Renal cortical epithelial cell (primary cell): ENCODE measurements at regions not wholly inside any gene's neighbourhood (a gene's known extent, or its start where the extent isn't known, plus 50 kb on each side); places are given as distances from the start of the nearest gene placed in this dataset.

Experiments used
- DNase-seq: peaks from one replicate; pipeline ENCODE4 v3.0.0-alpha.2; 2011; ENCODE audit warnings: low read depth

DNA sequence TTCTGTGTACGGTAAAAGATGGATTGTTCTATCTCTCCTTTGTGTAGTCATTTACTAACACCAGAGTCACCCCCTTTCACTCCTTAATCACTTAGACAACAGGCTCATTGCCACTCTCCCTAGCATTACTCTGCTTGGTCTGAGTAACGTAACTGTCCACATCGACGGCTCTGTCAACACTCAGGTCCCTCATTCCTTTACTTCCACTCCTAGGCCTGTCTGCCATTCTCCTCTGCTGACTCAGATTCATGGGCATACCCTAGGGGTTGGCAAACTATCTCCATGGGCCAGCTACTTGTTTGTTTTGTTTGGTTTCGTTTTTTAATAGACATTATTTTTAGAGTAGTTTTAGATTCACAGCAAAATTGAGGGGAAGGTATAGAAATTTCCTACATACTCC lies 243.9 kb downstream of the NR4A2 start:
- no peak for DNase-seq

DNA sequence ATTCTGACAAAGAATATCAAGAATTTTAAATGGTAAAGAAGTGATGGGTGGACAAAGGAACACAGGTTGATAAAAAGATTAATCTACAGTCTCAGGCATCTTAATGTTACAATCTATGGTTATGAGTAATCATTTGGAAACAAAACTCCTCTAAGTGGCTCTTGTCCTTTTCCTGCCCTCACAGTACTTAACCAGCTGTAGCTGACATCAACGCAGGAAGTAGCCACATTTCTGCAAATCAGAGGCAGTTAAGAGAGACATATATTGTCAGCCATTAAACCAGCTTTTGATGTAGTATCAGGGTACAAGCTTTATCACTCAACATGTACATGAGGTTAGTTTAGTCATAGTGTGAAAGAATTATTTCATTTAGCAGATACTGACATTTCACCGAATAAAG lies 244.6 kb downstream of the NR4A2 start:
- DNase-seq: peak; percentile 13

DNA sequence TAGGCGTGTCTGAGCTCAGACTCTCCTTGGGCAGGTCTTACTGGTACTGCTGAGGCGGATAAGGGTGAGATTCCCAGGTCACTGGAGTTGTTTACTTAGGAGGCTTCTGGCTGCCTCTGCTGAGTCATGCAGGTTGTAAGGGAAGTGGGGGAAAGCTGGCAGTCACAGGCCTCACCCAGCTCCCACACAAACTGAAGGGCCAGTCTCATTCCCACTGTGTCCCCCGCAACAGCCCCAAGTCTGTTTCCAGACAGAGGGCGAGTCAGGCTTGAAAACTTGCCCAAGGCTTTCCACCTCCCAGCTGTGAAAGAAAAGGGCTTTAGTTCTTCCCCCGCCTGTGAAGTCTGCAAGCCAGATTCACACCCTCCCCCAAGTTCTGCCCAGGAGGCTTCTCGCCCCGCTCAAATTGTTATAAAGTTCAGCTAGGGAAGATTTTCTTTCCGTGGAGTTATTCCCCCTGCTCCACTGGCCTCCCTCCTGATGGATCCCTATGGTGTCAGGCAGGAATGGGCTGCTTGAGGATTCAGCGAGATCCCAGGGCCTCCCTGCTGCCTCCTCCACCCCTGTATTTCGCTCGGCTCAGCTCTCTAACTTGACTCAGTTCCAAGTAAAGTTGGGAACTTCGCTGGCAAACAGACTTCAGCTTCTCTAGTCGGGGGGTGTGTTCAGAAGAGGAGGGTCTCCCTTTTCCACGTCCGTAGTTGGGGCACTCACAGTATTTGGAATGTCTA lies 248.6 kb downstream of the NR4A2 start:
- DNase-seq: peak; percentile 74

DNA sequence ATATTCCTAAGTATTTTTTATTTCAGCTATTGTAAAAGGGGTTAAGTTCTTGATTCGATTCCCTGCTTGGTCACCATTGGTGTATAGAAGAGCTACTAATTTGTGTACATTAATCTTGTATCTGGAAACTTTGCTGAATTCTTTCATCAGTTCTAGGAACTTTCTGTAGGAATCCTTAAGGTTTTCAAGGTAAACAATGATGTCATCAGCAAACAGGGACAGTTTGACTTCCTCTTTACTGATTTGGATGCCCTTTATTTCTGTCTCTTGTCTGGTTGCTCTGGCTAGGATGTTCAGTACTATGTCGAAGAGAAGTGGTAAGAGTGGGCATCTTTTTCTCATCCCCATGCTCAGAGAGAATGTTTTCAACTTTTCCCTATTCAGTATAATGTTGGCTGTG lies 252.7 kb downstream of the NR4A2 start:
- no peak for DNase-seq

DNA sequence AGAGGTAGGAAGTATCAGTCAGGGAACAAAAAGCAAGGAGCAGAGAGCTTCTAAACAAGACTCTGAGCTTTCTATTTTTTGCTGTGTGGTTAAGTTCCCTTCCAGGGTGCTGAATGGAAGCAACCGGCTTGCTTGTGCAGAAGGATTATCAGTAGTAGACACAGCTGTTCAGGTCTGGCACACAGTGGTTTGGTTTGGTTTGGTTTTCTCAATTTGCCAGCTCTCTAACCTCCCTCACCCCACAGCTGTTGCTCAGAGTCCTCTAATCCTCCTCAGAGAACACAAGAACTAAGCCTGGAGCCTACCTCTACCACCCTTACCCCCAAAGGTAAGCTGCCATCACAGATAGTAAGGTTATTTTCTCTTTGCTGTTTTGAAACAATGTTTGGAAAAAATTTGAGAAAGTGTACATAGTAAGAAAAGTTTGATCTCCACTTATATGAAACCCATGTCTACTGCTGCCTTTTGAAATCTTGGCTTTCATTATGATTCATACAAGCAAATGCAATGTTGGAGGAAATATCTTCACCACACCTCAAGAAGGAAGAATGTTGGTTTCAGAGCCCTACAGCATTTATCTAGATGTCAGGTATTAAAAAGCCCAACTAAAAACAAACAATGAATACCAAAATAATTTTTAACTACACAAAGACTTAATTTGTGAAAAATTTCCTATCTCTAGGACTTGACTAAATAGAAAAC lies 255.3 kb downstream of the NR4A2 start:
- DNase-seq: peak; percentile 11

DNA sequence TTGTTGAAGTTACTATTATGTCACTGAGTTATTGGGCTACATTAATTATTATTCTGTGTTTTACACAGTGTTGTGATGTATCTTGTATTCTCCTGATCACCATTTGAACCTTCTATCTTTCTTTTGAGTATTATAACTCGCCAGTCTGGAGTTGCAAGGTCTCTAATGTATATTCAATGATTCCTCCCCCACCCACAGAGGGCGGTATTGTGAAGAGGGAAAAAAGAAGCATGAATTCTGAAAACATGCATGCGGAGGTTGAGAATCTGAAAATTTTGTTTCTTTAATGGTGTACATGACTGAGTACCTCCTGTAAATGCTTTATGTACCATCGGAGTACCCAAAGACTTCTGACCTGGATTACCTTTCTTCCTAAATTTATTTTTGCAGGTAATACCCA lies 266.6 kb downstream of the NR4A2 start:
- no peak for DNase-seq

DNA sequence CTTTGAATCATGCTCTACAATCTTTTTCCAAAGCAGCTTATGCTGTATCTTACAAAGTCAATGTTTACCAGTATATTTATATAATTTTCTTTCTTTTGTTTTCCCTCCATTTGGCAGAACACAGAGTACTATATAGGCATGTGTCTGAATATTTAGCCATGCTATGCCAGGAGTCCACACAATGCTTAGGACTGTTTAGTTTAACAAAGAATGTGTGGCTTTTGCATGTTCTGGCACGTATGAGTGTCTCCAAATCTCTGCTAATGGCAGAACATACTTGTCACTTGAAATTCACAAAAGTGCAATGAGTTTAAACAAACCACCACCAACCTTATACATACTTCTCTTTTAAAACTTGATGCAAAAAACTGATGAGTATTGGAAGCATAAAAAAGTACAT lies 268.0 kb downstream of the NR4A2 start:
- no peak for DNase-seq

DNA sequence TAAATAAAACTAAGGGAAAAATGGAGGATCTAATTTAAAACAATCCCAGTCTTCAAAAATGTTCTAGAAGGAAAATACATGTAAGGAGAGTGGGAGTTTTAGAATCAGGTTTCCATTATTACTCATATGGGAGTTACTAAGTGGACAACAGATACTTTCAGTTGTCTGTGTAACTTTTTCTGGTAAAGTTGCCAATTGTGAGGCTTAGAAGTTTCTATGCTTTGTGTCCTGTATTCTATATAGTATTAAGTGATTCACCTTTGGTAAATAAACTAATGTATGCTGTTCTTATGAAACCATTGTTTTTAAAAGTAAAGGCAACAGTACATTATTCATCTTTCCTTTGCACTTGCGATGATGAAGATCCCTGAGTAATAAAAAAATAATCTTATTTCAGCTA lies 274.9 kb downstream of the NR4A2 start:
- no peak for DNase-seq

DNA sequence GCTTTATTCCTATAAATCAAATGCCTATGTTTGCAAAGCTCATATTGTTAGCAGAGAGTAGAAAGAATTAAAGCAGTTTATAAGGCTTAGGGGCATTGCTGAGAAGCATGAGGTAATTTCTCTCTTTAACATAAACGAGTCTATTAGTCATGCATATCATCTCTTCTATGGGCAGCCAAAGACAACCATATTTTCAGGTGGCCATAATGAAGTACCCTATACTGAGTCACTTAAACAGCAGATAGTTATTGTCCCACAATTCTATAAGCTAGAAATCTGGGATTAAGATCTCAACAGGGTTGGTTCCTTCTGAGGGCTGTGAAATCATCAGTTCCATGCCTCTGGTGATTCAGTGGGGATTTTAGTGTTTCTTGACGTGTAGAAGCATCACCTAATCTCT lies 277.5 kb downstream of the NR4A2 start:
- DNase-seq: no peak

DNA sequence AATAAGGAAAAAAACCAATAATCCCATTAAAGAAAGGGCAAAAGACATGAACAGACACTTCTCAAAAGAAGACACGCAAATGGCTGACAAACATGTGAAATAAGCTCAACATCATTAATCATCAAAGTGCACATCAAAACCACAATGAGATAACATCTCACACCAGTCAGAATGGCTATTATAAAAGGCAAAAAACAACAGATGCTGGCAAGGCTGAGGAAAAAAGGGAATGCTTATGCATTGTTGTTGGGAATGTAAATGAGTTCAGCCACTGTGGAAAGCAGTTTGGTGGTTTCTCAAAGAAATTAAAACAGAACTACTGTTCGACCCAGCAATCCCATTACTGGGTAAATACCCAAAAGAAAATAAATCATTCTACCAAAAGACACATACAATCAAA lies 285.6 kb downstream of the NR4A2 start:
- DNase-seq: no peak

DNA sequence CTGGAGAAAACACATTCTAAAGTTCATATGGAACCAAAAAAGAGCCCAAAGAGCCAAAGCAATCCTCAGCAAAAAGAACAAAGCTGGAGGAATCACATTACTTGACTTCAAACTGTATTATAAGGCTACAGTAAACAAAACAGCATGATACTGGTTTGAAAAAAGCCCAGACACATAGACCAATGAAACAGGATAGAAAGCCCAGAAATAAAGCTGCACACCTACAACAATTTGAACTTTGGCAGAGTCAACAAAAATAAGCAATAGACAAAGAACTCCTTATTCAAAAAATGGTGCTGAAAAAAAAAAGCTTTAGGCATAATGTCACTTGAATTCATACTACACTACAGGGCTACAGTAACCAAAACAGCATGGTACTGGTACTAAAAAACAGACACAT lies 289.6 kb downstream of the NR4A2 start:
- DNase-seq: no peak

DNA sequence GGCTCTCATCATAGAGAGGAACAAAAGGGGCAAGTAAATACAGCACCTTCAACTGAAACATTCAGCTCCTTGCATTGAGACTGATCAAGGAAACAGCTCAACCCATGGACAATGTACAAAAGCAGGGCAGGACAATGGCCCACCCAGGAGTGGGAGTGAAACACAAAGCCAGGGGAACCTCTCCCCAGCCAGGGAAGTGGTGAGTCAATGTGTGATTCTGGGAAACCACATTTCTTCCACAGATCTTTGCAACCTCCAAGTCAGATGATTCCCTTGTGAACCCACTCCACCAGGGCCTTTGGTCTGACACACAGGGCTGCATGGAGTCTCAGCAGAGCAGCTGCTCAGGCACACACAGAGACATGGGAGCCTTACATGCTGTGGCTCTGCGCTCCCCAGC lies 294.5 kb downstream of the NR4A2 start:
- DNase-seq: no peak

DNA sequence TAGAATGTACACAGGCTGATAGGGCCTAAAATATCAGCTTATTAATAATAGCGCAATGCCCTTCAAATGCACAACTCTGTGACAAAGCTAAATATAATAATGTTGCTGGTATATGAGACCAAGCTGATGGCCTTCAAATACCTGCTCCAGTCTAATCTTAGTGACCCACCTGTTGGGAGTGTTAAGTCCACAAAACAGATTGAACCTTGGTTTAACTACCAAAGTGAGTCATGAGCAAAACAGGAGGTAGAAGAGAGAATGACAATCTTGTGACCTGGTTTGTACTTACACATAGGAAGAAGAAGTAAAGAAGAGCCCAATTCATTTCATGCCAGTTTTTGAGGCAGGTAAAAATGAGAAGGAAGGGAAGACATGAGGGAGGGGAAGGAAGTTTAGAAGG lies 295.0 kb downstream of the NR4A2 start:
- no peak for DNase-seq

DNA sequence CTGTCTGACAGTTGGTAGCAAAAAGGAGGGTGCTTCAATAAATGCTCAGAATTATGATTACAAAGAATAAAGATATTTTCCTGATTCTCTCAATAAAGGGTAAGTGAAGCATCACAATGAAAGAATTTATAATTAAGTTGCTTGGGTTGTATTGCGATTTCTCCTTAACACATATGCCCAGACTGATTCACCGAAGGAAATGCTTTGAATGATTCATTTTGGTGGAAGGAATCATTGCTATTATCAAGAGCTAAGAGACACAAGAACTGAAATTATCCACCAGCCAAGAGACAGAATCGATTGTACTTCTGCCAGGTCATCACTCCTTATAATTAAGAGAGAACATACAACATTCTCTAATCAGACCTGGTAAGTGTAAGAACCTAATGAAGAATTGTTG lies 301.4 kb downstream of the NR4A2 start:
- no peak for DNase-seq

DNA sequence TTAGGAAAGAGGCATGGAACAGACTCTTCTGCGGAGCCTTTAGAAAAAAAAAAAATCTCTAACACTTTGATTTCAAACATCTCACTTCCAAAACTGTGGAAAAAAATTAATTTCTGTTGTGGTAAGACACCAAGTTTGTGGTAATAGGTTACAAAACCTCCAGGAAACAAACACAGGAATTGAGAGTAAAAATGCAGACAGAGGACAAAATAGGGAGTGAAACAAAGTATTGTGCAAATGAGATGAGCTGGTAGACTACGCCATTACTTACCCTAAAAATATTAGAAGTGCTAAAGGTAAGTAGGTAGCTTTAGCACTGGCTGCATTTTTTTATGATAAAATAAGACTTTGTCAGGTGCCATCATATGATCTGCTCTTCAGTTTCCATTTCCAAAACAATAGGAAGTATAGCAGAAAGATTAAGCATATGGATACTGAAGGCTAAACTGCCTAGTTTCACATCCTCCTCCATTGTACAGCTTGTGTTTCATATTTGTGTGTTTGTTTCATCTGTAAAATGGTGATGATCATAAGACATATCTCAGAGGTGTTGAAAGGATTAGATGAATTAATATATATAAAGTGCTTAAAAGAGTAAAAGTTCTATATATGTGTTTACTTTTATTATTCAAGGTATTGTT lies 309.2 kb downstream of the NR4A2 start:
- no peak for DNase-seq

DNA sequence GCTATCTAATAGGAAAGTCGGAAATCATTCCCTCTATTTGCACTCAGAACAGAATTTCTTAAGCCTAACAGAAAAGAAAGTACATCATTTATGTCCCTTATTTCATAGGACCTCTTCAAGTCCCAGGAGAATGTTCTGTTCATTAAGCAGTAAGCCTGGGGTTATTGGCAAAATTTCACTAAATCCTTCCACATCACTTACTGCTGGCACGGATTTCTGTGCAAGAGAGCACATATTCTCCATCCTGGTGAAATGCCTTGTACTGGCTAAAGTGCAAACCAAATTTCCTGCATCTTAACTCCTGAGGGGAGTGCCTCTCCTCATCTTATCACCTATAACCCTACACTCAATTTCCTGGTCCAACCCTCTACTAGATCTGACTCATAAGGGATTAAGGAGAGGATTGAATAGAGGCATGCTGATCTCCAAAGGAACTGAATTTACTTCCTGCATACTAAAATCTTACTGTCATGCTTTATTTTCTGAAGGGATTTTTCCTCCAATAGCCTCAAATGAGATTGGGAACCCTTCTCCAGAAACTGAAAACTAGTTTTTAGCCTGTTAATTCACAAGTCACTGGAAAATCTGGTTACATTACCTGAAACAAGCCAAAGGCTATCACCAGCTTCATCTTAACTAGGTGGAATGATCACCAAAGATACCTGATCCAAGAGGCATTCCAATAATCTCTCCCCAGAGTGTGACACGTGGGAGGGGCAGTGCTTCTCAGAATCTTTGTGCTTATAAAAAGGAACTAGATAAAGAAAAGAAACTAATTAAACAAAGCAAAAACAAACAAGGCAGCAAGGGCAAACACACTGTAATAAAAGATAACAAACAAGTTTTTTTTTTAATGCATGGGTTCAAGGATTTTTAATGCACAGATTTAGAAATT lies 311.1 kb downstream of the NR4A2 start:
- DNase-seq: peak; percentile 7

DNA sequence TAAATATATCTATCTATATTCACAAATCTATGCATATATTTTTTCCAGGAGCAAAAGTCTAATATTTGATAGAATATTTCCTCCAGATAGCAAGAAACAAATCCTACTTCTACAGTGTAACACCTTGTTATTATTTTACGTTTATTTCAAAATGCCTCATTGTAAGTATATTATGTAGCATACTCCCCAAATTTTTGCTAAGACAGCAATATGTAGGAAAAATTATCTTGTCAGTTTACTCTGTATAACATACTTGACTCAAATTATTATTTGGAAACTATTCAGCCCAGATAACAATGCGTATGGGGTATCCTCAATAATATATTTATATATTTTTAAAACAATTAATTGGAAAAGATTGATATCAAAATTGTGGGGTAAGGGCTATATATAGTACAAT lies 313.2 kb downstream of the NR4A2 start:
- no peak for DNase-seq

DNA sequence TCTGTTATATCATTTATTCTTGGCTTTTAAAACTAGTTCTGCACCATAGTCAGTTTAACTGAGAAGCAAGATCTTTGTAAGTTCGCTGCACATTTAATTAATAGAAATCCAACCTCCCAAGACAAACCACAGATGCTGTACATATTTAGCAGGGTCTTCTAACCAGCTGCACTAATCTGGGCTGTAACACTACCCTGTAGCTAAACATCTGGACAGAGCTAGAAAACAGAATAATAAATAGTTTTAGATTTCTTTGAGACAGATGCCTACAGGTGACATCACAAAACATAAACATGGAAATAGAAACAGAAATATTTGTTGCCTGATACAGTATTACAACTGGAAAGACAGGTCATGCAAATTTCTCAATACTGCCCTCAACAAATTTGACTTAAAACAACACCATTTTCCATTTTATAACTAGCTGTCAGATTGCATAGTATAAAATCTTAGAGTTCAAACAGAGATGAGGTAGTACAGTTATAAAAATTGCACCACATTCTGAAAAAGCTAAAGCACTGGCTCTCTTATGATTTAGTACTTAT lies 315.1 kb downstream of the NR4A2 start:
- no peak for DNase-seq

DNA sequence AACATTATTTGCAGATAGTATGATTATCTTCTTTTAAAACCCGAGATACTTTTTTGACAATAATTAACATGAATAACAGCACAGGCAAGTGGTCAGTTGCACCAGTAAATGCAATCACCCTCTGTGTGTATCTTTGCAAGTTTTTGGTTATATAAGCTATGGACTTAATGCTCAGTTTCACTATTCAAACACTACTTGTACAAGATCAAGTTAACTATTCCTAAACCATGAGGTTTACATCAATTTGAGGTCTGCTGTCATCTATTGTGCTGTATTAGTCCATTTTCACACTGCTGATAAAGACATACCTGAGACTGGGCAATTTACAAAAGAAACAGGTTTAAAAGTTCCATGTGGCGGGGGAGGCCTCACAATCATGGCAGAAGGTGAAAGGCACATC lies 323.2 kb downstream of the NR4A2 start:
- no peak for DNase-seq

DNA sequence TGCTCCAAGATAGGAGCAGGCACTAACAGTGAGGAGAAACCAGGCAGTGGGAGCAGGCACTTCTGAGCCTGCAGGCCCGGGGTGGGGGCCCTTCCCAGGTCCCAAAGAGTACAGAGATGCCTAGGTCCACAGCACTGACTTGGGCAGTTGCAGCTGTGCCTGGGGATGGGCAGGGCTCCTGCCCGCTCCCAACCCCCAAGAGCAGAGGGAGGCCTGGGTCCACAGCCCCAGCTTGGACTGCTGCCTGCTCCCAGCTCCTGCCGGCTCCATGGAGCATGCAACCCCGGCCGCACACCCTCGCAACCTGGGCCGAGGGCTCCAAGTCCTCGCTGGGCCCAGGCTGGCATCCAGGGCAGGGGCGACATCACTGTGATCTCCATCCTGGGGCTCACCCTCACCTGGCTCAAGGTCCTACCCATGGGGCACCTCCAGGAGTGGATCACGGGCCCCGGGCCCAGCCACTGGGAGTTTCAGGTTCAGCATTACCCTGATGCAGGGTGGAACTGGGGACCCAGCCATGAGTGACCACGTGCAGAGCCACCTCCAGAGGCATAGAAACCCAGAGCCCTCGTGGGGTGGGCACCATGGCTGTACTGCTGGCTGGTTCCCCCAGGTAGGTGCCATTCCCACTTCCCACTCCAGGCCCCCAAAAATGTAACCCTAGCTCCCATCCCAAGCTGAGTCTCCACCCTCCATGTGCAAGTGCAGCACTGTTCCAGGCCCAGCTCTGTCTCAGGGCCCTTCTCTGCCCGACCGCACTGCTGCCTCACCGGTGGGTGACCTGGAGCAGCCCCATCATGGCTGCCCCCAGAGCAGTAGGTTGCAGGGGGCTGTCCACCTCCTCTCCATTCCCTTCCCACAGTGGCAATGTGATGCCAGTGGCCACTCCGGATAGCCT lies 325.6 kb downstream of the NR4A2 start:
- DNase-seq: no peak
